Activated CD8-positive, alpha-beta T cell treated with anti-CD3 and anti-CD28 coated beads, Interleukin-2, amount 10 ng/mL, durations not matched to agents 7 days and 5 days (primary cell): ENCODE measurements at regions not wholly inside any gene's neighbourhood (a gene's known extent, or its start where the extent isn't known, plus 50 kb on each side); places are given as distances from the start of the nearest gene placed in this dataset.
A peak's percentile ranks its signal among the peaks of the same experiment; 100 is the strongest.

Source experiments
- ATAC-seq: fragments of 150-1000 bp; cut with Tn5 transposase; one replicate; pipeline ENCODE4 v1.10.0; 2021; ENCODE audit warnings: moderate library complexity
- CTCF ChIA-PET: fragments of 350-600 bp; sonication (Branson Sonifier 250); formaldehyde crosslinking; loops from one replicate; lab custom pipeline; 2021; ENCODE audit warnings: antibody characterized with exemption; lab: Charles Lee
- POLR2A ChIA-PET: fragments of 350-600 bp; sonication (Branson Sonifier 250); formaldehyde crosslinking; loops from one replicate; lab custom pipeline; 2021; ENCODE audit warnings: antibody characterized with exemption; lab: Charles Lee
- DNase-seq: peaks from one replicate; pipeline ENCODE4 v3.0.0-alpha.2; 2020
- H3K27ac Mint-ChIP-seq: one replicate; pipeline ENCODE4 v1.8.0; 2021; ENCODE audit warnings: mild to moderate bottlenecking, mixed read lengths
- H3K27me3 Mint-ChIP-seq: one replicate; pipeline ENCODE4 v1.8.0; 2021; ENCODE audit warnings: low read depth, mixed read lengths
- H3K36me3 Mint-ChIP-seq: one replicate; pipeline ENCODE4 v1.8.0; 2021; ENCODE audit warnings: low read depth, mixed read lengths
- H3K4me1 Mint-ChIP-seq: one replicate; pipeline ENCODE4 v1.8.0; 2021; ENCODE audit warnings: low read depth, mixed read lengths
- H3K4me3 Mint-ChIP-seq: one replicate; pipeline ENCODE4 v1.8.0; 2021; ENCODE audit warnings: mild to moderate bottlenecking, mixed read lengths
- H3K9me3 Mint-ChIP-seq: one replicate; pipeline ENCODE4 v1.8.0; 2022; ENCODE audit warnings: mixed read lengths; ENCODE audit not compliant: insufficient read depth

- H3K27ac Mint-ChIP-seq, result no peak overlapping the region
- no peak overlapping the region for H3K4me3 Mint-ChIP-seq
- ChIA-PET POLR2A (no interaction called here), CTCF (interaction anchor here (1.2 kb wide), 1 partner anchor 66 kb away, joined by 5 read pairs; no protein-coding TSS in a partner anchor)
- H3K4me1 Mint-ChIP-seq, result peaks cover 5% of the 10 kb centered on the region
- peaks cover 39% of the 10 kb centered on the region for H3K27me3 Mint-ChIP-seq
- DNase-seq (no peak), ATAC-seq (no peak)
- no peaks in the 10 kb centered on the region for H3K9me3 Mint-ChIP-seq
- no peaks in the 10 kb centered on the region for H3K36me3 Mint-ChIP-seq
Measured at GRCh38 chr5:175795959-175796358, 75.4 kb upstream of the CPLX2 start.

GRCh38 chr5:175796536-175797499, 74.6 kb upstream of the CPLX2 start:
- Mint-ChIP-seq H3K27me3 (peaks cover 39% of the 10 kb centered on the region), H3K27ac (no peak overlapping the region), H3K4me1 (peaks cover 5% of the 10 kb centered on the region), H3K36me3 (no peaks in the 10 kb centered on the region), H3K4me3 (no peak overlapping the region), H3K9me3 (no peaks in the 10 kb centered on the region)
- ChIA-PET POLR2A (interaction anchor here (0.7 to 1.2 kb wide), 3 partner anchors 27 to 125 kb away, joined by 3 read pairs; no protein-coding TSS in a partner anchor), CTCF (interaction anchor here (1.2 to 1.3 kb wide), 2 partner anchors 67 to 263 kb away, joined by 5 to 12 read pairs; no protein-coding TSS in a partner anchor)
- DNase-seq (peak; percentile 88), ATAC-seq (peak; percentile 99)

- DNase-seq, result no peak
- H3K27me3 Mint-ChIP-seq, result peaks cover 39% of the 10 kb centered on the region
- POLR2A ChIA-PET, result interaction anchor here (1.2 kb wide), 1 partner anchor 26 kb away, joined by 3 read pairs; no protein-coding TSS in a partner anchor
- H3K4me3 Mint-ChIP-seq, result no peak overlapping the region
- H3K36me3 Mint-ChIP-seq, result no peaks in the 10 kb centered on the region
- ATAC-seq, result no peak
- H3K27ac Mint-ChIP-seq, result no peak overlapping the region
- no peaks in the 10 kb centered on the region for H3K9me3 Mint-ChIP-seq
- CTCF ChIA-PET, result interaction anchor here (1.3 kb wide), 1 partner anchor 263 kb away, joined by 12 read pairs; no protein-coding TSS in a partner anchor
- H3K4me1 Mint-ChIP-seq, result peaks cover 5% of the 10 kb centered on the region
Measured at GRCh38 chr5:175797521-175798038, 73.8 kb upstream of the CPLX2 start.

GRCh38 chr5:175798626-175799025, 72.8 kb upstream of the CPLX2 start:
- H3K4me3 Mint-ChIP-seq, result no peak overlapping the region
- CTCF ChIA-PET, result no interaction called here

GRCh38 chr5:175800656-175801081, 70.7 kb upstream of the CPLX2 start:
- POLR2A ChIA-PET, result interaction anchor here (1.0 kb wide), 1 partner anchor 9 kb away, joined by 3 read pairs; no protein-coding TSS in a partner anchor
- Mint-ChIP-seq H3K27ac (no peak overlapping the region), H3K4me1 (peaks cover 5% of the 10 kb centered on the region), H3K4me3 (no peak overlapping the region), H3K36me3 (no peaks in the 10 kb centered on the region), H3K9me3 (no peaks in the 10 kb centered on the region), H3K27me3 (peaks cover 35% of the 10 kb centered on the region)
- CTCF ChIA-PET, result no interaction called here
- DNase-seq (no peak), ATAC-seq (no peak)

More at GRCh38 chr5:175798626-175799025, 72.8 kb upstream of the CPLX2 start:
- no peaks in the 10 kb centered on the region for H3K36me3 Mint-ChIP-seq
- no peaks in the 10 kb centered on the region for H3K9me3 Mint-ChIP-seq
- peaks cover 5% of the 10 kb centered on the region for H3K4me1 Mint-ChIP-seq
- H3K27ac Mint-ChIP-seq, result no peak overlapping the region
- peaks cover 39% of the 10 kb centered on the region for H3K27me3 Mint-ChIP-seq
- DNase-seq (no peak), ATAC-seq (no peak)
- POLR2A ChIA-PET, result no interaction called here

- Mint-ChIP-seq H3K27me3 (peaks cover 29% of the 10 kb centered on the region), H3K27ac (no peak overlapping the region), H3K4me1 (peaks cover 5% of the 10 kb centered on the region), H3K9me3 (no peaks in the 10 kb centered on the region), H3K4me3 (no peak overlapping the region), H3K36me3 (no peaks in the 10 kb centered on the region)
- CTCF ChIA-PET, result no interaction called here
- ATAC-seq, result no peak
- POLR2A ChIA-PET, result no interaction called here
- DNase-seq, result no peak
Measured at GRCh38 chr5:175802361-175802760, 69.0 kb upstream of the CPLX2 start.

- H3K27ac Mint-ChIP-seq, result no peak overlapping the region
- DNase-seq (no peak), ATAC-seq (no peak)
- ChIA-PET CTCF (no interaction called here), POLR2A (no interaction called here)
- no peaks in the 10 kb centered on the region for H3K4me1 Mint-ChIP-seq
- peaks cover 21% of the 10 kb centered on the region for H3K27me3 Mint-ChIP-seq
- no peak overlapping the region for H3K4me3 Mint-ChIP-seq
- H3K9me3 Mint-ChIP-seq, result no peaks in the 10 kb centered on the region
- H3K36me3 Mint-ChIP-seq, result no peaks in the 10 kb centered on the region
Measured at GRCh38 chr5:175803254-175803653, 68.1 kb upstream of the CPLX2 start.

- peaks cover 15% of the 10 kb centered on the region for H3K27me3 Mint-ChIP-seq
- H3K4me1 Mint-ChIP-seq, result no peaks in the 10 kb centered on the region
- H3K27ac Mint-ChIP-seq, result no peak overlapping the region
- H3K9me3 Mint-ChIP-seq, result no peaks in the 10 kb centered on the region
- no peak overlapping the region for H3K4me3 Mint-ChIP-seq
- CTCF ChIA-PET, result no interaction called here
- ATAC-seq, result no peak
- no peaks in the 10 kb centered on the region for H3K36me3 Mint-ChIP-seq
- no peak for DNase-seq
- POLR2A ChIA-PET, result no interaction called here
Measured at GRCh38 chr5:175803736-175804454, 67.5 kb upstream of the CPLX2 start.

- ATAC-seq (no peak), DNase-seq (no peak)
- no peak overlapping the region for H3K4me3 Mint-ChIP-seq
- H3K36me3 Mint-ChIP-seq, result no peaks in the 10 kb centered on the region
- peaks cover 6% of the 10 kb centered on the region for H3K27me3 Mint-ChIP-seq
- CTCF ChIA-PET, result no interaction called here
- H3K4me1 Mint-ChIP-seq, result no peaks in the 10 kb centered on the region
- H3K9me3 Mint-ChIP-seq, result no peaks in the 10 kb centered on the region
- POLR2A ChIA-PET, result no interaction called here
- no peak overlapping the region for H3K27ac Mint-ChIP-seq
Measured at GRCh38 chr5:175805256-175806011, 65.9 kb upstream of the CPLX2 start.

GRCh38 chr5:175808711-175809110, 62.7 kb upstream of the CPLX2 start:
- Mint-ChIP-seq H3K4me3 (no peak overlapping the region), H3K9me3 (no peaks in the 10 kb centered on the region), H3K27ac (no peak overlapping the region), H3K4me1 (no peaks in the 10 kb centered on the region), H3K27me3 (peaks cover 5% of the 10 kb centered on the region), H3K36me3 (no peaks in the 10 kb centered on the region)
- ATAC-seq (no peak), DNase-seq (no peak)
- ChIA-PET CTCF (no interaction called here), POLR2A (interaction anchor here (1.1 kb wide), 1 partner anchor 9 kb away, joined by 3 read pairs; no protein-coding TSS in a partner anchor)

GRCh38 chr5:175809531-175810121, 61.8 kb upstream of the CPLX2 start:
- Mint-ChIP-seq H3K9me3 (no peaks in the 10 kb centered on the region), H3K4me1 (no peaks in the 10 kb centered on the region), H3K27ac (no peak overlapping the region), H3K36me3 (no peaks in the 10 kb centered on the region), H3K4me3 (no peak overlapping the region), H3K27me3 (peaks cover 4% of the 10 kb centered on the region)
- no peak for DNase-seq
- ATAC-seq, result no peak
- ChIA-PET CTCF (no interaction called here), POLR2A (interaction anchor here (1.1 kb wide), 1 partner anchor 9 kb away, joined by 3 read pairs; no protein-coding TSS in a partner anchor)
